ENCODE measurements at regions not wholly inside any gene's neighbourhood (a gene's known extent, or its start where the extent isn't known, plus 50 kb on each side); places are given as distances from the start of the nearest gene placed in this dataset.

- POLR2A ChIA-PET (ENCODE audit: unreplicated experiment) = no interaction called here
These were observed 175.3 kb upstream of the AVPR1A start for GRCh38 chr12:63326260-63326659.

More at GRCh38 chr12:63326260-63326659, 175.3 kb upstream of the AVPR1A start:
- intact Hi-C loops (cut with micrococcal nuclease) = no loop called here
- H3K18ac ChIP-seq (ENCODE audit: low read depth, low read length) = no peak overlapping the region
- no peak overlapping the region for H2AFZ ChIP-seq (replicated peaks; ENCODE audit: low read length, poor library complexity)
- H2BK15ac ChIP-seq (ENCODE audit: low read depth, low read length) = no peak overlapping the region
- H2BK120ac ChIP-seq (ENCODE audit: low read depth, low read length) = no peak overlapping the region
- no peak overlapping the region for H4K91ac ChIP-seq (ENCODE audit: insufficient read depth, low read depth, low read length)
- H3K9me1 ChIP-seq (ENCODE audit: insufficient read depth, low read length) = no peaks in the 10 kb centered on the region
- no peaks in the 10 kb centered on the region for H3K4me1 ChIP-seq (ENCODE audit: control insufficient read depth, insufficient read depth, low read length)
- H3K4ac ChIP-seq (ENCODE audit: low read depth, low read length) = no peak overlapping the region
- H3K4me3 ChIP-seq (ENCODE audit: insufficient read depth, low read depth, low read length) = no peak overlapping the region
- no peak overlapping the region for H3K56ac ChIP-seq (ENCODE audit: extremely low read depth, insufficient read depth, low read length)
- ATAC-seq (ENCODE audit: low read depth) (no peak), DNase-seq (no peak)
- no peaks in the 10 kb centered on the region for H3K36me3 ChIP-seq (ENCODE audit: control insufficient read depth, insufficient read depth, low read length)
- no peaks in the 10 kb centered on the region for H3K27me3 ChIP-seq (ENCODE audit: control insufficient read depth, insufficient read depth, low read length)
- no peaks in the 10 kb centered on the region for H3K9me3 ChIP-seq (ENCODE audit: control insufficient read depth, insufficient read depth, low read length)
- H2AK9ac ChIP-seq (replicated peaks; ENCODE audit: low read depth, low read length, poor library complexity) = no peak overlapping the region
- in situ Hi-C loops (cut with MboI; ENCODE audit: low sequenced_read_pairs) = no loop called here
- CTCF ChIA-PET = no interaction called here
- H2BK20ac ChIP-seq (ENCODE audit: low read depth, low read length) = no peak overlapping the region
- H4K5ac ChIP-seq (ENCODE audit: low read depth, low read length) = no peak overlapping the region
- no peak overlapping the region for H3K14ac ChIP-seq (replicated peaks; ENCODE audit: low read depth, low read length)
- no peak overlapping the region for H3K9ac ChIP-seq (ENCODE audit: low read depth, low read length)
- no peak overlapping the region for H2AK5ac ChIP-seq (ENCODE audit: low read depth, low read length)
- no TSS peak for BruUV-seq (replicated peaks)
- H3K23ac ChIP-seq (ENCODE audit: low read depth, low read length) = no peak overlapping the region
- H3K4me2 ChIP-seq (ENCODE audit: low read depth, low read length) = no peak overlapping the region
- H3K79me1 ChIP-seq (ENCODE audit: low read depth in 1 of 2, low read length in 2 of 2) = no peaks in the 10 kb centered on the region
- no peak overlapping the region for H3K27ac ChIP-seq (ENCODE audit: insufficient read depth, low read length)
- dilution Hi-C loops (cut with HindIII; ENCODE audit: low sequenced_read_pairs, unreplicated experiment) = no loop called here
- no peaks in the 10 kb centered on the region for H4K20me1 ChIP-seq (ENCODE audit: insufficient read depth, low read length)
- no peak overlapping the region for H2BK5ac ChIP-seq (ENCODE audit: low read depth, low read length, poor library complexity, severe bottlenecking)
- TF ChIP-seq MAZ (IDR thresholded peaks at IDR 0.05; ENCODE audit: borderline replicate concordance, low read depth, low read length) (no peak), RFX5 (IDR thresholded peaks at IDR 0.05; ENCODE audit: low read depth, low read length) (no peak), USF2 (IDR thresholded peaks at IDR 0.05; ENCODE audit: low read depth, low read length) (no peak), ELK1 (IDR thresholded peaks at IDR 0.05; ENCODE audit: borderline replicate concordance, low read depth, low read length) (no peak), BHLHE40 (IDR thresholded peaks at IDR 0.05; ENCODE audit: low read depth, low read length) (no peak), CHD1 (IDR thresholded peaks at IDR 0.05; ENCODE audit: low read depth, low read length) (no peak), NFE2L2 (IDR thresholded peaks at IDR 0.05; ENCODE audit: low read depth, low read length) (no peak), POLR2A (IDR thresholded peaks at IDR 0.05; ENCODE audit: low read depth, low read length) (no peak), MAFK (IDR thresholded peaks at IDR 0.05; ENCODE audit: low read depth, low read length) (no peak), MXI1 (IDR thresholded peaks at IDR 0.05; ENCODE audit: borderline replicate concordance, low read depth, low read length) (no peak), SMC3 (IDR thresholded peaks at IDR 0.05; ENCODE audit: low read depth, low read length) (no peak), FOS (IDR thresholded peaks at IDR 0.05; ENCODE audit: low read depth, low read length) (no peak), CEBPB (IDR thresholded peaks at IDR 0.05; ENCODE audit: low read depth, low read length) (no peak), CTCF (conservative IDR thresholded peaks at IDR 0.05; ENCODE audit: low read depth, low read length) (no peak), RCOR1 (IDR thresholded peaks at IDR 0.05; ENCODE audit: insufficient replicate concordance, low read length) (no peak), RAD21 (IDR thresholded peaks at IDR 0.05; ENCODE audit: low read length) (no peak)
- H4K8ac ChIP-seq (ENCODE audit: low read depth in 2 of 2, low read length in 2 of 2) = no peak overlapping the region
